ENCODE measurements at regions not wholly inside any gene's neighbourhood (a gene's known extent, or its start where the extent isn't known, plus 50 kb on each side); places are given as distances from the start of the nearest gene placed in this dataset.

DNA sequence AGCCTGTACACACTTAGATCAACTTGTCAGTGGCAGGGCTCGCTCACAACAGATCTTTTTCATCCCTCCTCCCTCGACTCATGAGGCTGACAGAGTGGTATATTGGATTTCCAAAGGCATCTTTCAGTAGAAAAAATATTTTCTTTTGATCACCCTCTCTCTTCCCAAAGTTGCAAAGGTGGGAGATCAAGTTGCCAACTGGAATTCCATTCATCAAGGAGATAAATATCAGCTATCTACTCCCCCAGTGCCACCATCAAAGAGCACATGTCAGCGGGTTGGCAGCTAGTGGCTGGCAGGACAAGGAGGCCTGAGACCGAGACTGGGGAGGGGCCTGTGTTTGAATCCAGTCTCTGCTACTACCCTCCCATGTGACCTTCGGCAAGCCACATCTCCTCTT is 539.7 kb upstream of the CDH11 start:
- Histone ChIP-seq H3K9me1 (ENCODE audit: insufficient read depth, low read length) (peaks cover 9% of the 10 kb centered on the region), H3K4ac (ENCODE audit: low read depth, low read length) (no peak overlapping the region), H4K5ac (ENCODE audit: low read depth, low read length) (no peak overlapping the region), H3K9me3 (ENCODE audit: control insufficient read depth, insufficient read depth, low read length) (no peaks in the 10 kb centered on the region; the same call in 1 of the 2 replicates), H3K56ac (ENCODE audit: extremely low read depth, insufficient read depth, low read length) (no peak overlapping the region), H2AK5ac (ENCODE audit: low read depth, low read length) (no peak overlapping the region), H3K4me1 (ENCODE audit: control insufficient read depth, insufficient read depth, low read length) (peaks cover 5% of the 10 kb centered on the region), H4K20me1 (ENCODE audit: insufficient read depth, low read length) (no peaks in the 10 kb centered on the region), H3K79me1 (ENCODE audit: low read depth in 1 of 2, low read length in 2 of 2) (no peaks in the 10 kb centered on the region), H2BK20ac (ENCODE audit: low read depth, low read length) (no peak overlapping the region), H3K36me3 (ENCODE audit: control insufficient read depth, insufficient read depth, low read length) (no peaks in the 10 kb centered on the region), H3K27me3 (ENCODE audit: control insufficient read depth, insufficient read depth, low read length) (no peaks in the 10 kb centered on the region; the same call in 1 of the 2 replicates), H2BK15ac (ENCODE audit: low read depth, low read length) (no peak overlapping the region), H2BK5ac (ENCODE audit: low read depth, low read length, poor library complexity, severe bottlenecking) (no peak overlapping the region), H3K27ac (ENCODE audit: insufficient read depth, low read length) (no peak overlapping the region), H3K9ac (ENCODE audit: low read depth, low read length) (no peak overlapping the region), H2AK9ac (replicated peaks; ENCODE audit: low read depth, low read length, poor library complexity) (no peak overlapping the region), H4K91ac (ENCODE audit: insufficient read depth, low read depth, low read length) (no peak overlapping the region), H3K23ac (ENCODE audit: low read depth, low read length) (no peak overlapping the region), H3K4me2 (ENCODE audit: low read depth, low read length) (no peak overlapping the region), H3K18ac (ENCODE audit: low read depth, low read length) (no peak overlapping the region), H4K8ac (ENCODE audit: low read depth in 2 of 2, low read length in 2 of 2) (no peak overlapping the region), H2BK120ac (ENCODE audit: low read depth, low read length) (no peak overlapping the region), H3K4me3 (ENCODE audit: insufficient read depth, low read depth, low read length) (no peak overlapping the region), H2AFZ (replicated peaks; ENCODE audit: low read length, poor library complexity) (no peak overlapping the region), H3K14ac (replicated peaks; ENCODE audit: low read depth, low read length) (no peak overlapping the region)
- CTCF ChIA-PET = interaction anchor here (0.6 kb wide), 1 partner anchor 408 kb away, joined by 3 read pairs; no protein-coding TSS in a partner anchor
- no peak for ATAC-seq (ENCODE audit: low read depth)
- POLR2A ChIA-PET (ENCODE audit: unreplicated experiment) = no interaction called here
- no TSS peak for BruUV-seq (replicated peaks)
- intact Hi-C loops (cut with micrococcal nuclease) (no loop called here), dilution Hi-C loops (cut with HindIII; ENCODE audit: low sequenced_read_pairs, unreplicated experiment) (no loop called here), in situ Hi-C loops (cut with MboI; ENCODE audit: low sequenced_read_pairs) (no loop called here)
- TF ChIP-seq CHD1 (IDR thresholded peaks at IDR 0.05; ENCODE audit: low read depth, low read length) = no peak
- no peak for TF ChIP-seq POLR2A (IDR thresholded peaks at IDR 0.05; ENCODE audit: low read depth, low read length)
- TF ChIP-seq NFE2L2 (IDR thresholded peaks at IDR 0.05; ENCODE audit: low read depth, low read length) = no peak
- no peak for TF ChIP-seq FOS (IDR thresholded peaks at IDR 0.05; ENCODE audit: low read depth, low read length)
- no peak for TF ChIP-seq USF2 (IDR thresholded peaks at IDR 0.05; ENCODE audit: low read depth, low read length)
- no CpG with 5 or more reads among the region's 5 CpGs for WGBS, 2 experiments (ENCODE audit: extremely low coverage in 2 of 2, insufficient read length in 1 of 2)
- DNase-seq = no peak
